SK-N-SH (cell line): ENCODE measurements at regions not wholly inside any gene's neighbourhood (a gene's known extent, or its start where the extent isn't known, plus 50 kb on each side); places are given as distances from the start of the nearest gene placed in this dataset.

ENCODE experiments used
- CTCF ChIA-PET: fragments of 300-600, 350-600 bp; formaldehyde crosslinking; extraction: SDS; loops from one replicate; lab custom pipeline; 2021; lab: Yijun Ruan, JAX
- POLR2A ChIA-PET: fragments of 350-600 bp; sonication (Branson Sonifier 250); formaldehyde crosslinking; extraction: SDS; loops from one replicate; lab custom pipeline; 2020; ENCODE audit warnings: antibody characterized with exemption, inconsistent platforms; lab: Yijun Ruan, JAX
- DNase-seq: peaks from one replicate; pipeline ENCODE4 v3.0.0; 2012
- H2AFZ ChIP-seq: fragments of 200-600 bp; sonication (generic); 2 replicates; pipeline ENCODE4 v1.8.1; 2016; ENCODE audit warnings: antibody characterized with exemption, mild to moderate bottlenecking, low read depth
- H3F3A ChIP-seq: fragments of 200-600 bp; sonication (generic); replicated peaks from 2 replicates; pipeline ENCODE3; 2016; ENCODE audit warnings: antibody characterized with exemption, mild to moderate bottlenecking; ENCODE audit not compliant: insufficient read depth
- H3K27ac ChIP-seq, 2 experiments: fragments of 200-500 bp in 1 of 2; fragments of 200-600 bp in 1 of 2; sonication (Bioruptor generic) in 1 of 2; sonication (generic), shearing (Covaris generic) in 1 of 2; 2 replicates each; pipeline versions ENCODE4 v1.5.1 to v1.6.1; 2014 to 2016; ENCODE audit warnings: low read depth in 2 of 2, inconsistent platforms in 1 of 2, low read length in 1 of 2, mild to moderate bottlenecking in 1 of 2, mixed read lengths in 1 of 2
- H3K27me3 ChIP-seq: fragments of 200-600 bp; sonication (generic), shearing (Covaris generic); 2 replicates; pipeline ENCODE4 v1.6.1; 2016; ENCODE audit warnings: mixed run types; ENCODE audit not compliant: insufficient read depth
- H3K36me3 ChIP-seq, 2 experiments: fragments of 200-500 bp in 1 of 2; fragments of 200-600 bp in 1 of 2; sonication (Bioruptor generic) in 1 of 2; sonication (generic) in 1 of 2; replicated peaks in 1 of 2; 2 replicates each; pipeline versions ENCODE3 to v1.5.1; 2014 to 2016; ENCODE audit warnings: low read length in 1 of 2, mild to moderate bottlenecking in 1 of 2; ENCODE audit not compliant: insufficient read depth in 2 of 2, control insufficient read depth in 1 of 2
- H3K4me1 ChIP-seq, 2 experiments: fragments of 200-500 bp in 1 of 2; fragments of 200-600 bp in 1 of 2; sonication (Bioruptor generic) in 1 of 2; sonication (generic), shearing (Covaris generic) in 1 of 2; 2 replicates each; pipeline versions ENCODE4 v1.5.1 to v1.6.1; 2014 to 2016; ENCODE audit warnings: low read depth in 1 of 2, low read length in 1 of 2, mixed run types in 1 of 2; ENCODE audit not compliant: insufficient read depth in 2 of 2, control insufficient read depth in 1 of 2
- H3K4me2 ChIP-seq: fragments of 200-600 bp; sonication (generic), shearing (Covaris generic); 2 replicates; pipeline ENCODE4 v1.6.1; 2017; ENCODE audit warnings: mixed run types
- H3K4me3 ChIP-seq, 2 experiments: fragments of 200-500 bp in 1 of 2; fragments of 200-600 bp in 1 of 2; sonication (Bioruptor generic) in 1 of 2; sonication (generic), shearing (Covaris generic) in 1 of 2; 2 replicates each; pipeline versions ENCODE4 v1.5.1 to v1.8.1; 2014 to 2016; ENCODE audit warnings: low read depth in 2 of 2, inconsistent platforms in 1 of 2, low read length in 1 of 2, mild to moderate bottlenecking in 1 of 2, mixed read lengths in 1 of 2, moderate library complexity in 1 of 2
- H3K79me2 ChIP-seq: fragments of 200-600 bp; sonication (generic); 2 replicates; pipeline ENCODE4 v1.8.1; 2017; ENCODE audit warnings: mild to moderate bottlenecking; ENCODE audit not compliant: insufficient read depth
- H3K9ac ChIP-seq: fragments of 200-600 bp; sonication (generic); 2 replicates; pipeline ENCODE4 v1.6.1; 2017; ENCODE audit warnings: mixed run types
- H3K9me2 ChIP-seq: fragments of 200-600 bp; sonication (generic); 2 replicates; pipeline ENCODE4 v1.6.1; 2017; ENCODE audit warnings: mixed run types
- H3K9me3 ChIP-seq: fragments of 200-600 bp; sonication (generic); 2 replicates; pipeline ENCODE4 v1.6.1; 2017; ENCODE audit warnings: mixed run types, mild to moderate bottlenecking, moderate library complexity
- H4K20me1 ChIP-seq: fragments of 200-600 bp; sonication (generic); 2 replicates; pipeline ENCODE4 v1.6.1; 2017; ENCODE audit warnings: mild to moderate bottlenecking, mixed run types; ENCODE audit not compliant: insufficient read depth
- CTCF ChIP-seq: fragments of 200-600 bp; sonication (generic); IDR thresholded peaks from 2 replicates; pipeline ENCODE4 v1.6.1; 2017; ENCODE audit warnings: antibody characterized with exemption, mild to moderate bottlenecking, moderate library complexity
- ELF1 ChIP-seq: IDR thresholded peaks from 2 replicates; pipeline ENCODE4 v1.4.0; 2012
- EZH2phosphoT487 ChIP-seq: fragments of 200-600 bp; sonication (generic); IDR thresholded peaks from 2 replicates; pipeline ENCODE4 v1.6.1; 2017; ENCODE audit warnings: low read depth, mixed run types, mild to moderate bottlenecking, antibody characterized with exemption, moderate library complexity, borderline replicate concordance
- FOSL2 ChIP-seq: IDR thresholded peaks from 2 replicates; pipeline ENCODE4 v1.4.0; 2012; ENCODE audit warnings: low read depth, mild to moderate bottlenecking, moderate library complexity, borderline replicate concordance
- FOXJ3 ChIP-seq: sonication (generic); formaldehyde crosslinking; IDR thresholded peaks from 2 replicates; pipeline ENCODE4 v1.5.1; 2020; ENCODE audit warnings: mild to moderate bottlenecking, missing genetic modification reagents
- GABPA ChIP-seq: IDR thresholded peaks from 2 replicates; pipeline ENCODE4 v1.4.0; 2012; ENCODE audit warnings: low read depth, mild to moderate bottlenecking
- GATA2 ChIP-seq: sonication (generic); formaldehyde crosslinking; IDR thresholded peaks from 2 replicates; pipeline ENCODE4 v1.5.0; 2020; ENCODE audit warnings: mild to moderate bottlenecking, missing genetic modification reagents
- IRF3 ChIP-seq: fragments of 150-350 bp; IDR thresholded peaks from 2 replicates; pipeline ENCODE4 v1.6.1; 2016; ENCODE audit warnings: mild to moderate bottlenecking, low read depth, low read length
- JUND ChIP-seq: IDR thresholded peaks from 2 replicates; pipeline ENCODE4 v1.4.0; 2012
- MEF2A ChIP-seq: IDR thresholded peaks from 2 replicates; pipeline ENCODE4 v1.4.0; 2012; ENCODE audit warnings: low read depth, borderline replicate concordance
- NFIC ChIP-seq: IDR thresholded peaks from 2 replicates; pipeline ENCODE4 v1.4.0; 2012; ENCODE audit warnings: borderline replicate concordance
- NRF1 ChIP-seq: IDR thresholded peaks from 2 replicates; pipeline ENCODE4 v1.6.1; 2012; ENCODE audit warnings: low read depth, mild to moderate bottlenecking, low read length
- PBX3 ChIP-seq: IDR thresholded peaks from 2 replicates; pipeline ENCODE4; 2012
- POLR2AphosphoS5 ChIP-seq: IDR thresholded peaks from 2 replicates; pipeline ENCODE4 v1.6.1; 2012; ENCODE audit warnings: low read depth, low read length
- RCOR1 ChIP-seq: fragments of 150-350 bp; IDR thresholded peaks from 2 replicates; pipeline ENCODE4 v1.6.1; 2017; ENCODE audit warnings: antibody characterized with exemption, low read length
- RFX5 ChIP-seq: IDR thresholded peaks from 2 replicates; pipeline ENCODE4 v1.6.1; 2012; ENCODE audit warnings: mild to moderate bottlenecking, improper control_type of control experiment, low read length
- RXRA ChIP-seq: IDR thresholded peaks from 2 replicates; pipeline ENCODE4 v1.4.0; 2012; ENCODE audit warnings: low read depth, mild to moderate bottlenecking, borderline replicate concordance
- SIN3A ChIP-seq: IDR thresholded peaks from 2 replicates; pipeline ENCODE4 v1.6.1; 2012; ENCODE audit warnings: low read depth, mild to moderate bottlenecking, low read length, moderate library complexity, borderline replicate concordance
- SMC3 ChIP-seq: IDR thresholded peaks from 2 replicates; pipeline ENCODE4 v1.6.1; 2012; ENCODE audit warnings: low read depth, low read length, improper control_type of control experiment
- TAF1 ChIP-seq: IDR thresholded peaks from 2 replicates; pipeline ENCODE4 v1.6.1; 2012; ENCODE audit warnings: low read depth, mild to moderate bottlenecking, low read length, moderate library complexity, borderline replicate concordance
- TCF12 ChIP-seq: IDR thresholded peaks from 2 replicates; pipeline ENCODE4 v1.4.0; 2012
- TEAD4 ChIP-seq: IDR thresholded peaks from 2 replicates; pipeline ENCODE4 v1.4.0; 2012; ENCODE audit warnings: mild to moderate bottlenecking, borderline replicate concordance; ENCODE audit not compliant: insufficient read depth
- YY1 ChIP-seq: IDR thresholded peaks from 2 replicates; pipeline ENCODE4 v1.4.0; 2012; ENCODE audit warnings: low read depth, mild to moderate bottlenecking
- WGBS: methylation state at CpG from one replicate; pipeline ENCODE4 v1.1.6; 2017; ENCODE audit warnings: low lambda C conversion rate; 5-methylcytosine and 5-hydroxymethylcytosine counted together
- TF ChIP-seq, protein P1 (sequence below): IDR thresholded peaks from 2 replicates; pipeline ENCODE4 v1.6.1; 2012; ENCODE audit warnings: mild to moderate bottlenecking, low read depth, low read length, moderate library complexity
- TF ChIP-seq, protein P2 (sequence below): IDR thresholded peaks from 2 replicates; pipeline ENCODE4 v1.4.0; 2012; ENCODE audit warnings: low read depth, borderline replicate concordance
- TF ChIP-seq, protein P3 (sequence below): IDR thresholded peaks from 2 replicates; pipeline ENCODE4 v1.4.0; 2012; ENCODE audit warnings: low read depth

GRCh38 chr6:12545619-12546409 is 170.8 kb upstream of the PHACTR1 start:
- peaks cover 0 to 6% of the 10 kb centered on the region in 2 experiments; a peak in 1 of 4 replicates for H3K4me1 ChIP-seq
- H3K36me3 ChIP-seq = no peaks in the 10 kb centered on the region
- CTCF ChIA-PET = no interaction called here
- POLR2A ChIA-PET = no interaction called here
- no peaks in the 10 kb centered on the region for H3K27me3 ChIP-seq
- no peak overlapping the region for H3K9ac ChIP-seq
- H3K79me2 ChIP-seq = no peaks in the 10 kb centered on the region
- H4K20me1 ChIP-seq = no peaks in the 10 kb centered on the region
- H2AFZ ChIP-seq = no peak overlapping the region
- H3K27ac ChIP-seq = peak overlapping the region in 1 of 2 experiments; percentile 11; a peak in 1 of 4 replicates
- no peaks in the 10 kb centered on the region for H3K9me2 ChIP-seq
- 0 out of 2 replicates have a peak overlapping the region, but pooled peaks have one; percentile 9 for H3K4me2 ChIP-seq
- DNase-seq = no peak
- peaks cover 4% of the 10 kb centered on the region for H3F3A ChIP-seq
- 86% methylated on average over 2 of the region's 2 CpGs for WGBS
- no peaks in the 10 kb centered on the region for H3K9me3 ChIP-seq
- H3K4me3 ChIP-seq = no peak overlapping the region
- TF ChIP-seq NFIC = peak; percentile 67
- TF ChIP-seq ELF1 = no peak
- no peak for TF ChIP-seq RCOR1
- TF ChIP-seq SIN3A = no peak
- TF ChIP-seq, protein P1, sequence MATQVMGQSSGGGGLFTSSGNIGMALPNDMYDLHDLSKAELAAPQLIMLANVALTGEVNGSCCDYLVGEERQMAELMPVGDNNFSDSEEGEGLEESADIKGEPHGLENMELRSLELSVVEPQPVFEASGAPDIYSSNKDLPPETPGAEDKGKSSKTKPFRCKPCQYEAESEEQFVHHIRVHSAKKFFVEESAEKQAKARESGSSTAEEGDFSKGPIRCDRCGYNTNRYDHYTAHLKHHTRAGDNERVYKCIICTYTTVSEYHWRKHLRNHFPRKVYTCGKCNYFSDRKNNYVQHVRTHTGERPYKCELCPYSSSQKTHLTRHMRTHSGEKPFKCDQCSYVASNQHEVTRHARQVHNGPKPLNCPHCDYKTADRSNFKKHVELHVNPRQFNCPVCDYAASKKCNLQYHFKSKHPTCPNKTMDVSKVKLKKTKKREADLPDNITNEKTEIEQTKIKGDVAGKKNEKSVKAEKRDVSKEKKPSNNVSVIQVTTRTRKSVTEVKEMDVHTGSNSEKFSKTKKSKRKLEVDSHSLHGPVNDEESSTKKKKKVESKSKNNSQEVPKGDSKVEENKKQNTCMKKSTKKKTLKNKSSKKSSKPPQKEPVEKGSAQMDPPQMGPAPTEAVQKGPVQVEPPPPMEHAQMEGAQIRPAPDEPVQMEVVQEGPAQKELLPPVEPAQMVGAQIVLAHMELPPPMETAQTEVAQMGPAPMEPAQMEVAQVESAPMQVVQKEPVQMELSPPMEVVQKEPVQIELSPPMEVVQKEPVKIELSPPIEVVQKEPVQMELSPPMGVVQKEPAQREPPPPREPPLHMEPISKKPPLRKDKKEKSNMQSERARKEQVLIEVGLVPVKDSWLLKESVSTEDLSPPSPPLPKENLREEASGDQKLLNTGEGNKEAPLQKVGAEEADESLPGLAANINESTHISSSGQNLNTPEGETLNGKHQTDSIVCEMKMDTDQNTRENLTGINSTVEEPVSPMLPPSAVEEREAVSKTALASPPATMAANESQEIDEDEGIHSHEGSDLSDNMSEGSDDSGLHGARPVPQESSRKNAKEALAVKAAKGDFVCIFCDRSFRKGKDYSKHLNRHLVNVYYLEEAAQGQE = no peak
- TF ChIP-seq EZH2phosphoT487 = no peak
- no peak for TF ChIP-seq YY1
- peak; percentile 55; the same call in 1 of the 2 replicates for TF ChIP-seq TEAD4
- peak; percentile 89 for TF ChIP-seq FOSL2
- TF ChIP-seq GABPA = no peak
- TF ChIP-seq IRF3 = no peak
- TF ChIP-seq POLR2AphosphoS5 = no peak
- no peak for TF ChIP-seq FOXJ3 (CRISPR knock-in tag)
- TF ChIP-seq GATA2 = no peak
- TF ChIP-seq TCF12 = peak; percentile 85
- no peak for TF ChIP-seq RFX5
- TF ChIP-seq NRF1 = no peak
- no peak for TF ChIP-seq TAF1
- TF ChIP-seq, protein P2, sequence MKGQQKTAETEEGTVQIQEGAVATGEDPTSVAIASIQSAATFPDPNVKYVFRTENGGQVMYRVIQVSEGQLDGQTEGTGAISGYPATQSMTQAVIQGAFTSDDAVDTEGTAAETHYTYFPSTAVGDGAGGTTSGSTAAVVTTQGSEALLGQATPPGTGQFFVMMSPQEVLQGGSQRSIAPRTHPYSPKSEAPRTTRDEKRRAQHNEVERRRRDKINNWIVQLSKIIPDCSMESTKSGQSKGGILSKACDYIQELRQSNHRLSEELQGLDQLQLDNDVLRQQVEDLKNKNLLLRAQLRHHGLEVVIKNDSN = no peak
- TF ChIP-seq, protein P3, sequence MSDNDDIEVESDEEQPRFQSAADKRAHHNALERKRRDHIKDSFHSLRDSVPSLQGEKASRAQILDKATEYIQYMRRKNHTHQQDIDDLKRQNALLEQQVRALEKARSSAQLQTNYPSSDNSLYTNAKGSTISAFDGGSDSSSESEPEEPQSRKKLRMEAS = 0 out of 2 replicates have a peak, but pooled peaks have one; percentile 16
- no peak for TF ChIP-seq CTCF
- TF ChIP-seq MEF2A = no peak
- TF ChIP-seq PBX3 = peak; percentile 71
- no peak for TF ChIP-seq SMC3
- TF ChIP-seq RXRA = 0 out of 2 replicates have a peak, but pooled peaks have one; percentile 32
- TF ChIP-seq JUND = peak; percentile 85
